ENCODE measurements at regions not wholly inside any gene's neighbourhood (a gene's known extent, or its start where the extent isn't known, plus 50 kb on each side); places are given as distances from the start of the nearest gene placed in this dataset.

DNA sequence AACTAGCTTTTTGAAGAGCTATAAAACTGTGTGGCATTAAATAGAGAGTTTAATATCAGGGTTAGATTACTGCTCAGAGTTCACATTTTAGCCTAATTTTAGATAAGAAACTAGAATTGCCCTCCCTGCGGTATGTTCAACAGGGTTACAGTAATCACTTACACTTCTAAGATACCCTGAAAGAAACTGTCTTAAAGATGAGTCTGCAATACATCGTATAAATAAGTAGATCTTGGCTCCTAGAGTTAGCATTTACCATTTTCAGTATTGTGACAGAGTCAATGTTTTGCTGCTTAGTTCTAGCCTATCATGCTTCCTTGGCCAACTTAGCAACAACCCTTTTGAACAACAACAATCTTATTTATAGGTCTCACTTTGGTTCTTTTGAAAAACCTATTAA lies 217.8 kb upstream of the NDST4 start:
- no peak for DNase-seq (ENCODE audit: low read depth)

DNA sequence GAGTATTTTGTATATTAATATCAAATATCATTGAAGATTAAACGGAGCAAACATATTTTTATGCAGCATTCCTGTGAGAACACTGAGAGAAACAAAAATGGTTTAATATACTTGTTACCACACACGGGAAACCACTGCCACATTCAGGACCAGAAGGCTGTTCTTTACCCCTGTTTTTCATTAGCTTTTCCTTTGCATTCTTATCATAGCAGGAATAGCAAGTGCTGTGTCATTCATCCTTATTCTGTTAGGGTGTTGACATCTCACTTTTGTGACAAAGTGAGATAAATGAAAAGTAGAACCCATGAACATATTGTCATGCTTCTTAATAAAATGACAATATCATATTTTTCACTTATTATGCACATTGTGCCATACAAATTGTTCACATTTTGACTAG lies 212.4 kb upstream of the NDST4 start:
- DNase-seq (ENCODE audit: low read depth) = no peak

DNA sequence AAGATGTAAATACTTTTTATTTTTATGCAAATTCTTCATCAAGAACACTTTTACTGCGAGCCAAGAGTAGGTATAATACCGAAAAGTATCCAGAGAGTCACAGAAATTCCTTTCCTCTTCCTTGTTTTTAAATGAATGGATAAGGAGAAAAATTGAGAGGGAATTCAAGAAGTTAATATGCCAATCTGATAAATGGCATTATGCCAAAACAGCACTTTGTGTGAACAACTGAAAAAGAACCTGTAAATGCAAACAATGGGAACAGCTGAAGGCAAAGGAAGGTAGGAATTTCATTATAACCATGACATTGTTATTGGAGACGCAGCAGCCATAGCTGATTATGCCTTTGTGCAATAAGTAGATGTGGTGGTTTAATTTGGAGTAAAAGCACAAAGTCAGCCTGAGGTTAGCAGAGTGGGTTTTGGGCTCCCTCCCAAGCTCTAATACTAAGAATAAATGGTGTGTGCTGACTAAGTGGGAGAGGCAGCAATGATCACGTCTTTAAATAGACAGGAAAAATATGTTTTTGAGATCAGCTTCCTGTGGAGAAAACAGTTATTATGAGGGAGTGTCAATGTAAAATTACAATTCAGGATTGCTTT lies 209.8 kb upstream of the NDST4 start:
- no peak for DNase-seq (ENCODE audit: low read depth)

DNA sequence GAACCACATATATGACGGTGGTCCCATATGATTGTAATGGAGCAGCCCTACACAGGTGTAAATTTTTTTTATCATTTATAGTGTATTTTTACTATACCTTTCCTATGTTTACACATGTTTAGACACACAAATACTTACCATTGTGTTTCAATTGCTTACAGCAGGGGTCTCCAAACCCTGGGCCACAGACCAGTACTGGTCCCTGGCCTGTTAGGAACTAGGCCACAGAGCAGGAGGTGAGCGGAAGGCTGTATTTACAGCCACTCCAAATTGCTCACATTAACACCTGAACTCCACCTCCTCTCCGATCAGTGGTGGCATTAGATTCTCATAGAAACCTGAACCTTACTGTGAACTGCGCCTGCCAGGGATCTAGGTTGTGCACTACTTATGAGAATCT lies 201.8 kb upstream of the NDST4 start:
- DNase-seq (ENCODE audit: low read depth) = no peak

DNA sequence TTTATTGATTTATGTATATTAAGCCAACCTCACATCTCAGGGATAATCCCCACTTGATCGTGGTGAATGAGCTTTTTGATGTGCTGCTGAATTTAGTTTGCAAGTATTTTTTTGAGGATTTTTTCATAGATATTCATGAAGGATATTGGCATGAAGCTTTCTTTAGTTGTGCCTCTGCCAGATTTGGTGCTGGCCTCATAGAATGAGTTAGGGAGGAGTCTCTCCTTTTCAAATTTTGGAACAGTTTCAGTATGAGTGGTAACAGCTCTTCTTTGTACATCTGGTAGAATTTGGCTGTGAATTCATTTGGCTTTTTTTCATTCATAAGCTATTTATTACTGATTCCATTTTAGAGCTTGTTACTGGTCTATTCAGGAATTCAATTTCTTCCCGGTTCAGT lies 197.2 kb upstream of the NDST4 start:
- no peak for DNase-seq (ENCODE audit: low read depth)

DNA sequence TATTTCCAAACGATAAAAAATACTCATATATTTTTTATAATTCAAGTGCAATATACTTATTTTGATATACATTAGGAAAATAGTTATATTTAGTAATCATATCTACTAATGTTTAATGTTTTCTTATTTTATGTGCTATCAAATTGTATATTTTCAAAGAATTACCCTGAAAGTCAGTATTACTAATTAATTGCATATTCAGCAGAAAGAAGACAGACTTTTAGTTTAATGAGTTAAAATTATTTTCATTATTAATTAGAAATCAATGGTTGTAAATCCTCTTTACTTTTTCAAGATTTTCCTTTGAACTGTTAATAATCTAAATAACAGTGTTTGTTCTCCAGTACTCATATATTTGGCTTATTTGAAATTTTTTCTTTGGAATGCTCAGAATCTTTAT lies 181.3 kb upstream of the NDST4 start:
- DNase-seq (ENCODE audit: low read depth) = no peak

DNA sequence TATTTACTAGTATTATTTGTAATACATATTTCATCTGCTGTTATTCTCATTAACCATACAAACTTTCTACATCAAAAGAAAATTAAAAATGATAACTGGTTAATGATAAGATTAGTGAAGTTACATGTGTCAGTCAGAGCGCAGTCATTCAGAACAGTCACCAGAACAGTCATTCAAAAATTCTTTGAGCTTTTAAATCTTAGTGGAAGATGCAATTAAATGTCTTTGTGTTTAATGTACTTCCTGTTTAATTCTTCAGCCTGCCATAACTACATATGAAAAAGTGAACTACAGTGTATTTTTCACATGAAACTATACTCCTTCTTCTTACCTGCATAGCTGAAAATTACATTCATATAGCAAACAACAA lies 179.7 kb upstream of the NDST4 start:
- DNase-seq (ENCODE audit: low read depth) = no peak

DNA sequence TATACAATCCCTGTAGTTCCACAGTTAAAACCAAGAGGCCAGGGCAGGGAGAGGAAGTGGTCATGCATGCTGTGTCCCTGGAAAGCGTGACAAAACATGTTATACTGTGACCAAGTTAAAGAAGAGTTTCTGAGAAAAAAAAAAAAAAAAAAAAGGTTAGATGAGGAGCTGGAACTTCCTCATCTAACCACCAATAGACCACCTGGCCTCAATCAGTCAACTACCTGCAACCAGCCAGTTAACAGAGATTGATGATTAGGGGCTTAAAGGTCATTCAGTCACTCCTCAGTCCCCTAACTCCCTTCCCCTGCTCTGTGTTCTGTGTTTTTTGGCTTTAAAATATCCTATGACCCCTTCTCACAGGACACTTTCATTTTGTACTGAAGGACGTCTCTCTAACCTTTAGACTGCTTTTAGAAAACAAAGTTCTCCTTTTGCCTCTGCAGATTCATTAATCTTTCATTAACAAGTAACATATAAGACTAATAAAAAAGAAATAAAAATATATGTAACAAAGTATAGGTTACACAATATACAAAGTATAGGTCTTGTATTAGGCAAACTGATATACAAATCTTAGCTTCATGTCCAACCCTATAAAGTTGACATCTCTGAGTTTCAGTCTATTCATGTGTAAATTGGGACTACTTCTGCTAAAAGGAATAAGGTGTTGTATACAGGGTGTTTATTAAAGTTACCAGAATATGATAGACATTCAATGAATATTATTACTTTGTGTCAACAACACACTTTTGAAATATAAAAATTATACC lies 179.1 kb upstream of the NDST4 start:
- DNase-seq (ENCODE audit: low read depth) = no peak

DNA sequence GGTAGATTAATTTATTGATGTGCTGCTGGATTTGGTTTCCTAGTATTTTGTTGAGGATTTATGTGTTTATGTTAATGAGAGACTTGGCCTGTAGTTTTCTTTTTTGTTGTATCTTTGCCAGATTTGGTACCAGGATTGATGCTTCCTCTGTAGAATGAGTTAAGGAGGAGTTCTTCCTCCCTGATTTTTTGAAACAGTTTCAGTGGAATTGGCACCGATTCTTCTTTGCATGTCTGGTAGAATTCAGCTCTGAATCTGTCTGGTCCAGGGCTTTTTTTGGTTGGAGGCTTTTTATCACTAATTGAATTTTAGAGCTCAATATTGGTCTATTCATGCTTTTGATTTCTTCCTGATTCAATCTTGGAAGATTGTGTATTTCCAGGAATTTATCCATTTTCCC lies 174.0 kb upstream of the NDST4 start:
- no peak for DNase-seq (ENCODE audit: low read depth)

DNA sequence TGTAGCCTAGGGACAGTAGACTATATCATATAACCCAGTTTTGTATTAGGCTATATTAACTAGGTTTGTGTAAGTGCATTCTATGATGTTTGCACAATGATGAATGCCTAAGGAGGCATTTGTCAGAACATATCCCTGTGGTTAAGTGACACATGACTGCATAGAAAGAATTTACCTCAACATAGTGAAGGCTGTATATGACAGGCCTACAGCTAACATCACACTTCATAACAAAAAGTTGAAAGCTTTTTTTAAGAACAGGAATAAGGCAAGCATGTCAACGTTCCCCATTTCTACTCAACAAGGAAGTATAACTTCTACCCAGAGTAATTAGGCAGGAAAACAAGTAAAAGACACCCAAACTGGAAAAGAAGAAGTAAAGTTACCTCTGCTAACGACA lies 165.9 kb upstream of the NDST4 start:
- no peak for DNase-seq (ENCODE audit: low read depth)

DNA sequence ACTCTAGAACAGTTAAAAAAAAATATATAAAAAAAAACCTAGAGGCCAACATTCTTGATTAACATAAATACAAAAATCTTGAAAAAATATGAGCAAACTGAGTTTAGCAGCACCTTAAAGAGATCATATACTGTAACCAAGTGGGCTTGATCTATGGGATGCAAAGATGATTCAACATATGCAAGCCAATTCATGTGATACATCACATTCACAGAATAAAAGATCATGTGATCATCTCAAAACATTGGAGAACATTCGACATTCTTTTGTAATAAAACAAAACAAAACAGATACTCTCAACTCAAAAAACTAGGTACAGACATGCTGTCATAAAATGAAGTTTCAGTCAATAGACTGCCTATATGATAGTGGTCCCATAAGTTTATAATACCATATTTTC lies 165.4 kb upstream of the NDST4 start:
- no peak for DNase-seq (ENCODE audit: low read depth)

DNA sequence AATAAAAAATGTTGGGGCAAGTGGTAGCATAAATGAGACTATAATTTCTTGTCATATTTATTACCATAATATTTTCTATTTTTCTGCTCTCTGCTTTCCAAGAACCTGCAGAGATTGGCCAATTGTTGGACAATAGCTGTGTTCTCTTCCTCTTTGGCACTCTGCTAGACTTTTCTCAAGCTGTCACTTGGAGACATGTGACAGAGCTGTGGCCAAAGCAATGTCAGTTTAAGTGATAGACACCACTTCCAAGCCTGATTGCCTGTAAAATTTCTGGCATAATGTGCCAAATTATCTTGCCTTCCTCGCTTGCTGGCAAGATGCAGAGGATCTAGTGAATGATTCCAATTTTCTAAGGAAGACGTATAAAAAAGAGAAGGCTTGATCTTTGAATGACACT lies 162.2 kb upstream of the NDST4 start:
- DNase-seq (ENCODE audit: low read depth) = no peak

DNA sequence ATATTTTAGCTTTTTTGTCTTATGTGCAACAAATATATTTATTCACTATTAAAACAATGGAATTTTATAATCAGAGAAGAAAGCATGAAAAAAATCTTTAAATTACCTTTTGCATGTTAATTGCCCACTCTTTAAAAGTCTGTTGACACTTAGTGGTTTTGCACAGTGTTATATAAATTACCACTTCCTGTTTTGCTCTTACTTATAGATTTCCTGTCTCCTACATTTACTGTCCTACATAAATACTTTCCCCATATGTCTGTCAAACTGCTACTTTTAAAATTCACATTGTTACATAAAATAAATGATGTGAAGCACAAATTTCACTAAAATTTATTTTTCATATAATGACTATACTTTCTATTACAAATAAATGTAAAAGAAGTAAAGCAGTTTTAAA lies 161.1 kb upstream of the NDST4 start:
- no peak for DNase-seq (ENCODE audit: low read depth)

DNA sequence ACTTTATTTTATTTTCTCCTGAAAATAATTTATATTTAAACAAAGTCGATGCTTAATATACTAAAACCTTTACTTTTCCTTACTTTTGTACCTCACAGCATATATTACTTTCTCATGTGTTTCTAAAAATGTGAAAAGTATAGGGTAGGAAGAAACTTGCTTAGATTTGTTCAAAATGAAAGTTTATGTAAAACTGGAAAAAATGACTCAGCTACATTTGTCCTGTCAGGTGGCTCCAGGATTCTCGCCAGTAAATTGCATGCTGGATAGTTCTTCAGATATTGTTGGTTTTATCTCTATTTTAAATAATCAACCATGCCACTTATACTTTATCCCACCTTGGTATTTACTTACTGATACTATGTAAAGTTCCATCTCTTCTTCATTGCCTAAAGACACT lies 159.2 kb upstream of the NDST4 start:
- DNase-seq (ENCODE audit: low read depth) = no peak

DNA sequence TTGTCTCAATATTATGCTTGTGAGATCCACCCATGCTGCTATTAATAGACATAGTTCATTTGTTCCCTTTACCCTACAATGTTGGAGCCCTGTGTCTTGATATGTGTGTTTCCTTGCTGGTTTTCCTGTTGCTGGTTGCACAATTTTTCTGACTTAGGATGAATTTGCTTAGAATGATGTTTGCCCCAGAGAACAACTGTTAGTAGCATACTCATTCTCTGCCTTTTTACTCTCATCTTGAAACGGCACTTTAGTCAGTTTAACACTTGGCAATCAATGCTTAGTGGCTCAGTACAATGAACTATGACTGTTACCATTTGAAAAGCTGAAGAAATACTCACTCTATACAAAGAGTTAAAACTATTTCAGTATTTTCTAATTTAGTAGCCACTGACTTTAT lies 158.8 kb upstream of the NDST4 start:
- no peak for DNase-seq (ENCODE audit: low read depth)

DNA sequence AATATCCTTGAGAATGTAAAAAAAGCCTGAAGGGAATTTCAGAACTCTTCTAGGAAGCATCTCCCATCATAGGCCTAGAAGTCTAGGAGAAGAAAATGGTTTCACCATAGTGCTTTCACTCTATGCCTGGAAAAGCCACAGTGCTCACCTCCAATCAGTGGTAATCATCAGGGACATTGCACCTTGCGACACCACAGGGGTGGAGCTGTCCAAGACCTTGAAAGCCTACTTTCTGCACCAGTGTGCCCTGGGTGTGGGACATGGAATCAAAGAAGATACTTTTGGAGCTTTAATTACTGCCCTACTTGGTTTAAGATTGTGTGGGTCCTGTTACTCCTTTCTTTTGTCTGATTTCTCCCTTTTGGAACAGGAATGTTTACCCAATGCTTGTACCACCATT lies 146.8 kb upstream of the NDST4 start:
- DNase-seq (ENCODE audit: low read depth) = no peak

DNA sequence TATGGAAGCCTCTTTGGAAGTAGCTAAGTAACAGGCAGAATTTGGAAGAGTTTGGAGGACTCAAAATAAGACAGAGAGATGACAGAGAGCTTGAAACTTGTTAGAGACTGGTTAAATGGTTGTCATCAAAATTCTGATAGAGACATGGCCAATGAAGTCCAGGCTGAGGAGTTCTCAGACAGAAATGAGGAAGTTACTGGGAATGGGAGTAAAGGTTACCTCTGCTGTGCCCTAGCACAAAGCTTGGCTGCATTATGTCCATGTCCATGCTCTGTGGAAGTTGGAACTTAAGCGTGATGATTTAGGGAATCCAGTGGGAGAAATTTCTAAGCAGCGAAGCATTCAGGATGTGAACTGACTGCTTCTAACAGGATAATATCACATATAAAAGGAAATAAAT lies 146.2 kb upstream of the NDST4 start:
- DNase-seq (ENCODE audit: low read depth) = no peak

DNA sequence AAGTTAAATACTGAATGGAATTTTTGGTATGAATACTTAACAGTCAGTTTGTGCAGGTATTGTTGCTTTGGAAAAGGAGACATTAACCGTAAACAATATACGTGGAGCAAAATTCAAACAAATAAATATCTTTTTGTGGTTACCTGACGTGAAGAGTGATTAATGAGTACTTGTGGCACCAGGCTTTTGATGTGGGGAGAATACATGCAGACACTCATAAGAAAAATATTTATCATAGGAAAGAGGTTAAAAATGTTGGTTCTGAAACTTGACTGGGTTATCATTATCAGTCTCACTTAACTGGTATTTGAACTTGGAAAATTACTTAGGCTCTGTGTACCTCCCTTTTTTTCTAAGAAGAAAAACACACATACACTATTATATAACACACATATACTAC lies 136.4 kb upstream of the NDST4 start:
- DNase-seq (ENCODE audit: low read depth) = no peak

DNA sequence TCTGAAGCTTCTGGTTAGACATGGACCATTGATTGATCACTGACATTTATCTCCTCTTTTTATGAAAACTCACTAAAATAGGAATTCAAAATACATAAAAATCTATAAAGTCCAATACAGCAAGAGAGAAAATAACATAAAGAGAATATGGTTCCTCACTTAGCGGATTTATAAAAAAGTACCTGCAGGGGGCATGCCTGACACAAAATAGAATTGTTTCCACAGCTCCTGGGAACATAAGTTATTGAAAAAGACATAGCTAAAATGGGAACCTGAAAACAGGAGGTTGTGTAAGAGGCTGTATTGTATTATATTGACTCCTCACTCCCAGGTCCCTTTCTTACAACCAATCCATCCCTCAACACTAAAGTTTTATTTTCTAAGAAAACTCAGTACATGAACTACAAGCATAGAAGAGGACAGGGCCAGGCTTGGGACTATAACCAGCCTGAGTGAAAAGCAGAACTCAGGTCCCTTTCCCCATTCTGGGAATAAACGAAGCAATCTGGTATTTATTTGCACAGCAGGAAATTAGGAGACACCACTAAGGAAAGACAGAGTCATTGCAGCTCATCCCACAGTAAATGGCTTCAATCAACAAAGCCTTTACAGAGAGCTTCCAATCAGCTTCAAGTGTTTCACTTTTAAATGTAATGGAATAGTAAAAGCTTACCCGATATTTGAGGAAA lies 121.1 kb upstream of the NDST4 start:
- DNase-seq (ENCODE audit: low read depth) = no peak

DNA sequence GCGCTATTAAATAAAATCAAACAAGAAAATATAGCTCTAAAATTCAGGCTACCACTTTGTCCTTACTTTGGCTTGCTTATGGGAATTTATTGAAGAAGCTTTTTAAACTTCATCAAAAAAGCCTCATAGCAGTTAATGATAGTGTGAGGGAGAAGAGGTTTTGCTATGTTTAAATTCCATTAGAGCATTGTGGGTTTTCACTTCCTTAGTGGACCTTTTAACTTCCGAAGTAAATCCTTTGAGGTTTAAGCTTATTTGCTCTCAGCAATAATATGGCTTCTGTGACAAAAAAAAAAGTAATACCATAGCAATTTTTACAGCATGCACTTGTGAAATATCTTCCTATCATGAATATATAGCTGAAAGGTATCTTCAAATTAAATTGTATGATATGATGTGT lies 120.2 kb upstream of the NDST4 start:
- DNase-seq (ENCODE audit: low read depth) = no peak

DNA sequence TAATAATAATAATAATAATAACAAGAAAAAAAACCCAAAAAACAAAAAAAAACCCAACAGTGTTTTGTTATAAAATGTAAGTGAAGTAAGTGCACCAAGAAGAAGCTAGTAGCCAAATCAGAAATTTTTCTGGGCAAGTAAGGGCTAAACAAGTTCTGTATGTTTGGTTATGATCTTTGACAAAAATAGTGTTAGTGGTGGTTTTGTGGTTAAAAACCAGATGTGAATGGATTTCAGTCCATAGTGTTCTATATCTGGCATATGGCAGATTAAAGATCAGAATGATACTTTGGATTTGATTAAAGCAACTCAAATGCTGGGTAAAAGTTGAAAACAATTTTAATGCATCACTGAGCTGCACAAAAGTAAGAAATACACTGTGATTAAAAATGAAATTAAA lies 116.5 kb upstream of the NDST4 start:
- DNase-seq (ENCODE audit: low read depth) = no peak

DNA sequence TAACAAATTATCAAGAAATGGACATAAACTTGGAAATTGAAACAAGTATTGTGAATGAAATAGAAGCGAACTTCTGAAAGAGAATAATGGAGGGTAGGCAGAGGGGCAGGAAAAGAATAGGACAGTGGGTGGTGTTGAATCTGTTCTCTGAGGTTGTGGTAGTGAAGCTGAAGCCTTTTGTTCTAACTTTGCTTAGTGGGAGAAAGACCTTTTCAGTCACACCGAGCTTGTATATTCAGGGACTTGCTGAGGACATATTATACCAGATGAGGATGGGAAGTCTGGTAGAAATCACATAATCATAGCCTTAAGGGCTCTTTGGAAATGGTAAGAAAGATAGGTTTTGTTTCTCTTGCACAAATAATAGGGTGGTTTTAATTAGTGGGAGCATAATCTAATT lies 115.4 kb upstream of the NDST4 start:
- no peak for DNase-seq (ENCODE audit: low read depth)

DNA sequence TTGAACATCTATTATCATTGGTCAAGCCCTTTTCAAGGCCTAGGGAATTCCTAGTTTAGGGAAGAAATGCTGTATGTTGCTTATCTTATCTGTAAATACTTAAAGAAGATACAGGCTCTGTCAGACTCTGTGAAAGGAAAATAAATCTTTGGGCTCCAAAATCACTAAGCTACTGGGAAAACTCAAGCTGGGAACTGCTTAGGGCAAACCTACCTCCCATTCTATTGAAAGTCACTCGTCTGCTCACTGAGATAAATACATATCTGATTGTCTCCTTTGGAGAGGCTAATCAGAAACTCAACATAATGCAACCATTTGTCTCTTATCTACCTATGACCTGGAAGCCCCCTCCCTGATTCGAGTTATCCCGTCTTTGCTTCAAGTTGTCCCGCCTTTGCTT lies 108.6 kb upstream of the NDST4 start:
- DNase-seq (ENCODE audit: low read depth) = no peak

DNA sequence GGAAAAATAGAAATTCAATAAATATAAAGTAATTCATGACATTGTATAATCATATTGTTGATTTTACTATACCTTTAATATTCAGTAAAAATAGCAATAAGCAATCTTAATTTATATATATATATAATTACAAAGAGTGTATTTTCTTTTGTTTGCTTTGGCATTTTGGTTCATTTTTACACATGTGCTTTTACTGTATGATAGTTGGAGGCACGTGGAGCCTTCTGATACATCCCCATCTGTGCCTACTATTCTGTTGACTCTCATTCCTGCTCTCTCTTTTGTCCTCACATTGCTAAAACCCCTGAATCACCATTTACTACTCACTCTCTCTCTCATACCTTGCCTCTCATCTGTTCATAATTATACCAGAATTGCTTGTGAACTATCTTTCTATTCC lies 106.4 kb upstream of the NDST4 start:
- no peak for DNase-seq (ENCODE audit: low read depth)
